ENCODE measurements at regions not wholly inside any gene's neighbourhood (a gene's known extent, or its start where the extent isn't known, plus 50 kb on each side); places are given as distances from the start of the nearest gene placed in this dataset.

GRCh38 chr4:106451091-106451490, 82.5 kb upstream of the GIMD1 start:
- H3K9me3 ChIP-seq (replicated peaks; ENCODE audit: control insufficient read depth, insufficient read depth, low read depth, low read length): no peaks in the 10 kb centered on the region
- no peaks in the 10 kb centered on the region for H3K36me3 ChIP-seq (ENCODE audit: control insufficient read depth, insufficient read depth, low read length)
- no peak for TF ChIP-seq RBM17 (IDR thresholded peaks at IDR 0.05; ENCODE audit: borderline replicate concordance, low read depth, low read length)
- TF ChIP-seq NUFIP1 (IDR thresholded peaks at IDR 0.05; ENCODE audit: partially characterized antibody): no peak
- TF ChIP-seq CTCFL (IDR thresholded peaks at IDR 0.05; ENCODE audit: borderline replicate concordance, insufficient read depth, low read depth, low read length, poor library complexity, severe bottlenecking): no peak
- TF ChIP-seq JUND (IDR thresholded peaks at IDR 0.05; ENCODE audit: borderline replicate concordance, low read depth, low read length): no peak
- TF ChIP-seq JUND (tag; IDR thresholded peaks at IDR 0.05; ENCODE audit: borderline replicate concordance, low read depth, low read length): no peak
- no peak for TF ChIP-seq ZKSCAN1 (IDR thresholded peaks at IDR 0.05; ENCODE audit: low read depth, low read length)
- no peak for TF ChIP-seq ZNF644 (tag; IDR thresholded peaks at IDR 0.05; ENCODE audit: low read depth)
- TF ChIP-seq PHB (CRISPR knock-in tag; IDR thresholded peaks at IDR 0.05): no peak
- TF ChIP-seq, protein P1, sequence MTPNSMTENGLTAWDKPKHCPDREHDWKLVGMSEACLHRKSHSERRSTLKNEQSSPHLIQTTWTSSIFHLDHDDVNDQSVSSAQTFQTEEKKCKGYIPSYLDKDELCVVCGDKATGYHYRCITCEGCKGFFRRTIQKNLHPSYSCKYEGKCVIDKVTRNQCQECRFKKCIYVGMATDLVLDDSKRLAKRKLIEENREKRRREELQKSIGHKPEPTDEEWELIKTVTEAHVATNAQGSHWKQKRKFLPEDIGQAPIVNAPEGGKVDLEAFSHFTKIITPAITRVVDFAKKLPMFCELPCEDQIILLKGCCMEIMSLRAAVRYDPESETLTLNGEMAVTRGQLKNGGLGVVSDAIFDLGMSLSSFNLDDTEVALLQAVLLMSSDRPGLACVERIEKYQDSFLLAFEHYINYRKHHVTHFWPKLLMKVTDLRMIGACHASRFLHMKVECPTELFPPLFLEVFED (CRISPR knock-in tag; conservative IDR thresholded peaks at IDR 0.05): no peak
- in situ Hi-C loops (cut with MboI): no loop called here
- no peak overlapping the region for H2AFZ ChIP-seq (ENCODE audit: low read depth, low read length)
- BruUV-seq (replicated peaks): no TSS peak
- H3K79me2 ChIP-seq (ENCODE audit: control insufficient read depth, insufficient read depth, low read length): no peaks in the 10 kb centered on the region
- H3K27me3 ChIP-seq (ENCODE audit: control insufficient read depth in 2 of 2, insufficient read depth in 2 of 2, low read length in 2 of 2): no peaks in the 10 kb centered on the region
- no peaks in the 10 kb centered on the region for H3K4me1 ChIP-seq (replicated peaks in 1 of 2; ENCODE audit: control insufficient read depth in 2 of 2, insufficient read depth in 2 of 2, low read length in 2 of 2)
- intact Hi-C loops (cut with micrococcal nuclease): no loop called here
- WGBS (ENCODE audit: insufficient coverage, low coverage, missing lambda C conversion rate): 0% methylated on average over 1 of the region's 1 CpG
- no peaks in the 10 kb centered on the region for H3K9me1 ChIP-seq (ENCODE audit: control insufficient read depth, insufficient read depth, low read length)
- no peak overlapping the region for H3K9ac ChIP-seq (ENCODE audit: insufficient read depth in 1 of 2, low read depth in 2 of 2, low read length in 2 of 2)
- no peak for DNase-seq (ENCODE audit: extremely low read depth in 1 of 4, low spot score in 3 of 4)
- H3K4me2 ChIP-seq (ENCODE audit: insufficient read depth, low read length): no peak overlapping the region
- H3K27ac ChIP-seq (ENCODE audit: extremely low read depth, low read depth, low read length): no peak overlapping the region
- no peak for FAIRE-seq
- H3K4me3 ChIP-seq: no peak overlapping the region
- ChIA-PET POLR2A (no interaction called here), CTCF (ENCODE audit: low intra/inter-chr PET ratio) (no interaction called here)
- H4K20me1 ChIP-seq (replicated peaks; ENCODE audit: control insufficient read depth, insufficient read depth, low read length): no peaks in the 10 kb centered on the region
- no peak for ATAC-seq
